ENCODE measurements at regions not wholly inside any gene's neighbourhood (a gene's known extent, or its start where the extent isn't known, plus 50 kb on each side); places are given as distances from the start of the nearest gene placed in this dataset.

DNA sequence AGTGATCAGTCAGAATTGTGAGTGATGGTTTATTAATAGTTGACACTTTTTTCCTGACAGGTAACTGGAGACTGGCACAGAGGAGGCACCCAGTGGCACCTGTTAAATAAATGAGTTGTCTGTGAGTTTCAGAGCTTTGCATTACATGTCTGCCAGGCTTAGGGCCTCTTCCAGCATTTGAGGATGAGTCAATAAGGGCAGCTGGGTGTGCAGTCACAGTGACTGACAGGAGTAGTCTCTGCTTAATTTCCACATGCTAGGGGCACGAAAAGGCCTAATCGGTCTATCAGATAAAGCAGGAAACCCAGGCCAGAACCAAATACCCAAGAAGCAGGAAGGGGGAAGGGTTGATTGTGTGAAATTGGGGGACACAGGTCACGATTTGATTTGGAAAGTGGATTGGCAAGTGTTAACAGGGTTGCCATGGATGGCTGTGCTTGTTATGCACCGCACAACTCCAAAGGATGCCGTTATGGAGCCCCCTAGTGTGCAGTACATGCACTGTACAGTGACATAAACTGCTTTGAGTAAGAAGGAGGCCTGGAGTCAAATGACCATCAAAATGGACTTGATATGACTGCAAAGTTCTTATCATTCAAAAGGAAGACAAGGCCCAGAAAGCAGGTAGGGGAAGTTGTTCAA, 111.9 kb upstream of the GGTLC1 start:
- TF ChIP-seq, protein P1, sequence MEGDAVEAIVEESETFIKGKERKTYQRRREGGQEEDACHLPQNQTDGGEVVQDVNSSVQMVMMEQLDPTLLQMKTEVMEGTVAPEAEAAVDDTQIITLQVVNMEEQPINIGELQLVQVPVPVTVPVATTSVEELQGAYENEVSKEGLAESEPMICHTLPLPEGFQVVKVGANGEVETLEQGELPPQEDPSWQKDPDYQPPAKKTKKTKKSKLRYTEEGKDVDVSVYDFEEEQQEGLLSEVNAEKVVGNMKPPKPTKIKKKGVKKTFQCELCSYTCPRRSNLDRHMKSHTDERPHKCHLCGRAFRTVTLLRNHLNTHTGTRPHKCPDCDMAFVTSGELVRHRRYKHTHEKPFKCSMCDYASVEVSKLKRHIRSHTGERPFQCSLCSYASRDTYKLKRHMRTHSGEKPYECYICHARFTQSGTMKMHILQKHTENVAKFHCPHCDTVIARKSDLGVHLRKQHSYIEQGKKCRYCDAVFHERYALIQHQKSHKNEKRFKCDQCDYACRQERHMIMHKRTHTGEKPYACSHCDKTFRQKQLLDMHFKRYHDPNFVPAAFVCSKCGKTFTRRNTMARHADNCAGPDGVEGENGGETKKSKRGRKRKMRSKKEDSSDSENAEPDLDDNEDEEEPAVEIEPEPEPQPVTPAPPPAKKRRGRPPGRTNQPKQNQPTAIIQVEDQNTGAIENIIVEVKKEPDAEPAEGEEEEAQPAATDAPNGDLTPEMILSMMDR (IDR thresholded peaks at IDR 0.05): peak; percentile 54 to 91 (median 82)
- no peak for TF ChIP-seq POLR2A (IDR thresholded peaks at IDR 0.05)

Measured in thyroid gland (tissue), 4 donors.